H1 (cell line): ENCODE measurements at regions not wholly inside any gene's neighbourhood (a gene's known extent, or its start where the extent isn't known, plus 50 kb on each side); places are given as distances from the start of the nearest gene placed in this dataset.

Experiments used
- ATF3 ChIP-seq: IDR thresholded peaks from 2 replicates; pipeline ENCODE4 v1.6.1; 2011; ENCODE audit warnings: low read depth, mild to moderate bottlenecking, low read length; ENCODE audit not compliant: insufficient read depth
- CTCF ChIP-seq, 3 experiments: IDR thresholded peaks; 1 replicate in 2 of 3; 2 replicates in 1 of 3; pipeline versions ENCODE4 v1.5.1 to v1.6.1; 2011; ENCODE audit warnings: low read length in 3 of 3, mild to moderate bottlenecking in 3 of 3, inconsistent platforms in 2 of 3, low read depth in 1 of 3, moderate library complexity in 1 of 3; ENCODE audit not compliant: insufficient read depth in 1 of 3; ENCODE audit errors: control extremely low read depth in 1 of 3
- JUN ChIP-seq: IDR thresholded peaks from 2 replicates; pipeline ENCODE4 v1.6.1; 2011; ENCODE audit warnings: low read depth, mild to moderate bottlenecking, improper control_type of control experiment, low read length
- KDM1A ChIP-seq: fragments of 200-600, 300-600 bp; sonication (generic); IDR thresholded peaks from 2 replicates; pipeline ENCODE4 v1.7.1; 2016; ENCODE audit warnings: mild to moderate bottlenecking, low read length, borderline replicate concordance
- POLR2A ChIP-seq, 2 experiments: IDR thresholded peaks; 1 replicate in 1 of 2; 2 replicates in 1 of 2; pipeline ENCODE4 v1.6.1; 2011; ENCODE audit warnings: low read depth in 2 of 2, low read length in 2 of 2, mild to moderate bottlenecking in 2 of 2; ENCODE audit errors: control extremely low read depth in 1 of 2
- POLR2AphosphoS5 ChIP-seq: IDR thresholded peaks from 2 replicates; pipeline ENCODE4 v1.6.1; 2011; ENCODE audit warnings: low read depth, low read length

- TF ChIP-seq POLR2AphosphoS5 (no peak), CTCF (IDR thresholded peaks at IDR 0.05; ENCODE audit: control extremely low read depth in 1 of 3, insufficient read depth in 1 of 3, low read depth in 1 of 3, low read length in 3 of 3) (no peak), KDM1A (no peak), JUN (no peak), ATF3 (no peak), POLR2A (IDR thresholded peaks at IDR 0.05; ENCODE audit: control extremely low read depth in 1 of 2, low read depth in 2 of 2, low read length in 2 of 2) (no peak)
These were observed 221.2 kb downstream of the CLIC5 start for GRCh38 chr6:45794465-45794864.
